ENCODE measurements at regions not wholly inside any gene's neighbourhood (a gene's known extent, or its start where the extent isn't known, plus 50 kb on each side); places are given as distances from the start of the nearest gene placed in this dataset.

DNA sequence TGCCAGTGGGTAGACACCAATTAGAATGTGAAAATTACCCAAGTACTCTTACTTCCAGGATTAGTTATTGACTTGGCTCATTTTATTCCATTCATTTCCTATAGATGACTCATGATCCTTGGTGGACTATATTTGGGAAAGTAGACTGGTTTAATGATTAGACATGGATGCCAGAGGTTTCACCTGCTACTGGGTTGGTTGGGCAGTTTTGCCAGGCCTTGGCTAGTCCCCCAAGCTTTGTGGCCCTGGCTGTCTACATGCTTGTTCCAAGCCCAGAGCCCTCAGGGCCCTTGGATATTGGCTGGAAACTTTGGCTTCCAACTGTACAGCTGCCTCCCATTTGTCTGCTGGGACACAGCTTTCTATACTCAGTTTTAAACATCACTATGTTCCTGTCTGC lies 104.1 kb downstream of the ZFP64 start:
- no peak overlapping the region for H3K4me3 Mint-ChIP-seq (ENCODE audit: low read depth)
- H3K27ac Mint-ChIP-seq, result no peak overlapping the region
- no peaks in the 10 kb centered on the region for H3K27me3 Mint-ChIP-seq
- DNase-seq (ENCODE audit: low spot score, unreplicated experiment), result no peak
- peaks cover 37% of the 10 kb centered on the region for H3K36me3 Mint-ChIP-seq (ENCODE audit: insufficient read depth)
- H3K9me3 Mint-ChIP-seq (ENCODE audit: low read depth), result peaks cover 15% of the 10 kb centered on the region
- peaks cover 9% of the 10 kb centered on the region for H3K4me1 Mint-ChIP-seq (ENCODE audit: low read depth)
- TF ChIP-seq, protein P1, sequence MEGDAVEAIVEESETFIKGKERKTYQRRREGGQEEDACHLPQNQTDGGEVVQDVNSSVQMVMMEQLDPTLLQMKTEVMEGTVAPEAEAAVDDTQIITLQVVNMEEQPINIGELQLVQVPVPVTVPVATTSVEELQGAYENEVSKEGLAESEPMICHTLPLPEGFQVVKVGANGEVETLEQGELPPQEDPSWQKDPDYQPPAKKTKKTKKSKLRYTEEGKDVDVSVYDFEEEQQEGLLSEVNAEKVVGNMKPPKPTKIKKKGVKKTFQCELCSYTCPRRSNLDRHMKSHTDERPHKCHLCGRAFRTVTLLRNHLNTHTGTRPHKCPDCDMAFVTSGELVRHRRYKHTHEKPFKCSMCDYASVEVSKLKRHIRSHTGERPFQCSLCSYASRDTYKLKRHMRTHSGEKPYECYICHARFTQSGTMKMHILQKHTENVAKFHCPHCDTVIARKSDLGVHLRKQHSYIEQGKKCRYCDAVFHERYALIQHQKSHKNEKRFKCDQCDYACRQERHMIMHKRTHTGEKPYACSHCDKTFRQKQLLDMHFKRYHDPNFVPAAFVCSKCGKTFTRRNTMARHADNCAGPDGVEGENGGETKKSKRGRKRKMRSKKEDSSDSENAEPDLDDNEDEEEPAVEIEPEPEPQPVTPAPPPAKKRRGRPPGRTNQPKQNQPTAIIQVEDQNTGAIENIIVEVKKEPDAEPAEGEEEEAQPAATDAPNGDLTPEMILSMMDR (IDR thresholded peaks at IDR 0.05; ENCODE audit: unreplicated experiment), result no peak

DNA sequence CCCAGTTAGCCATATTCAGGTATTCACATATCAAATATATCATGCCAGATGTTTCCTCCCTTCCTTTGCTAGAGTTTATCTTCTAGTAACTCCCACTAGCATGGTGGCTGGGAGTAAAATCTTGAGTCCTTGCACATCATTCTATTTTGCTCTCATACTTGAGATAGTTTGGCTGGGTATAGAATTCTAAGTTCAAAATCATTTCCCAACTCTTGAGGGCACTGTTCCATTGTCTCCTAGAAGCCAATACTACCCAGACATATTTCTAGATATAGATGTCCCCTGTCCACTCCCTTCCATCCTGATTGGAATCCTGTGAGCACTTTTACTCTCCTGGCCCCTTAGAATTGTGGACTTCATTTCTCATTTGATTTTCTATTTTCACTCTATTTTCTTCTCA lies 104.7 kb downstream of the ZFP64 start:
- Mint-ChIP-seq H3K4me3 (ENCODE audit: low read depth) (no peak overlapping the region), H3K4me1 (ENCODE audit: low read depth) (peaks cover 13% of the 10 kb centered on the region), H3K27ac (no peak overlapping the region), H3K36me3 (ENCODE audit: insufficient read depth) (peaks cover 37% of the 10 kb centered on the region), H3K27me3 (no peaks in the 10 kb centered on the region), H3K9me3 (ENCODE audit: low read depth) (peaks cover 15% of the 10 kb centered on the region)
- TF ChIP-seq, protein P1 (IDR thresholded peaks at IDR 0.05; ENCODE audit: unreplicated experiment), result no peak
- DNase-seq (ENCODE audit: low spot score, unreplicated experiment), result no peak

DNA sequence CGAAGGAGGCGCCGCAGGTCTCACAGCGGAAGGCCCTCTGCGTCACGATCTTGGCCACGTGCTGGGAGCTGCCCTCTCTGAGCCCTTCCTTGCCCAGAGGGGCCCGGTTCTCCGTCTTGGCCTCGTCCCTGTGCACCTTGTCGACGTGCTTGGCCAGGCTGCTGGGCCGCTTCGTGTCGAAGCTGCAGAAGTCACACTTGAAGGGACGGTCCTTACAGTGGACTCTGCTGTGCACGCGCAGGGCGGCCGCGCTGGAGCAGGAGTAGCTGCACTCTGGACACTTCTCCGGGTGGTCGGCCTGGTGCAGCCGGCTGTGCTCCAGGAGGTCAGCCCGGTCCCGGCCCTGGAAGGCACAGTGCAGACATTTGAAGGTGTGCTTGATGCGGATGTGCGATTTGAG lies 106.9 kb downstream of the ZFP64 start:
- Mint-ChIP-seq H3K36me3 (ENCODE audit: insufficient read depth) (peaks cover 34% of the 10 kb centered on the region), H3K27me3 (no peaks in the 10 kb centered on the region), H3K9me3 (ENCODE audit: low read depth) (peaks cover 15% of the 10 kb centered on the region), H3K27ac (no peak overlapping the region), H3K4me3 (ENCODE audit: low read depth) (no peak overlapping the region), H3K4me1 (ENCODE audit: low read depth) (peaks cover 13% of the 10 kb centered on the region)
- DNase-seq (ENCODE audit: low spot score, unreplicated experiment), result no peak
- TF ChIP-seq, protein P1 (IDR thresholded peaks at IDR 0.05; ENCODE audit: unreplicated experiment), result no peak

DNA sequence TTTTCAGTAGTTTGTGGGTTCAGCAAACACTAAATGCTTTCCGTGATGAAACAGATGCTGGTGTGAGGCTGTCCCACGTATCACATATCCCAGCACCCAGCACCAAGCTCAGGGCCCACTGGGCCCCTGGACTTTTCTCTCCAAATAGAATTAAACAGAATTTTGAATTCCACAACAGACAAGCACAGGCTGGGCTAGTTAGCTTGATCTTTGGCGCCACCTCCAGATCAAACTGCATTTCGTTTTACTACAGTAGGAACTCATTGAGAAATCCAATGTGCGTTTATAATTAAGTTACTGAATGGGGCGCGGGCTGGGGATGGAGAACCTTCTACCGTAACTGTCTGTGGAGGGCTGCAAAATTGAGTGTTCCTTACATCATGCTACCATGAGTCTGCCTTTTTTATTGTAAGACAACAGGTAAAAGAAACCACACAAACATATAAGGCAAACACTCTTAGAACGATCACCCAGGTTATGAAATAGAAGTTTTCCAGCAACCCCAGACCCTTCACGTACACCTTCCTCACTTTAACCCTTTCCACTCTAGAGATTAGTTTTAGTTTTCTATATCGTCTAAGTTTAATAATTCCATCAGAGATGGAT lies 107.8 kb downstream of the ZFP64 start:
- Mint-ChIP-seq H3K4me3 (ENCODE audit: low read depth) (no peak overlapping the region), H3K36me3 (ENCODE audit: insufficient read depth) (peaks cover 31% of the 10 kb centered on the region)
- peak; percentile 38 for DNase-seq (ENCODE audit: low spot score, unreplicated experiment)

DNA sequence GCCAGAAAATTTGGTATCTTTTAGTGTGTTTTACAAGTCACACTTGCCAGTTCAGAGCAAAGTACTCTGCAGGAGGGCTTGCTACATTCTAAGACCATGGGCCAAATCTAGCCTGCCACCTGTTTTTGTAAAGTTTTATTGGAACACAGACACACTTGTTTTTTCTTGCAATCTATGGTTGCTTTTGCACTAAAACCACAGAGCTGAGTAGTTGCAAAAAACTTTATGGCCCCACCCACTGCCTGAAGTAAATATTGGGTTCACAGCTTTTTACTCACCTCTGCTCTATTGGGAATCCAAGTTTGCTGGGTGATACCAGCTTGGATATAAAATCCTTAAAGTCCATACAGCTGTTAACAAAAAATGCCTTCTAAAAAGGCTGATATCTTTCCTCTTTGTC lies 109.0 kb downstream of the ZFP64 start:
- Mint-ChIP-seq H3K4me1 (ENCODE audit: low read depth) (peaks cover 13% of the 10 kb centered on the region), H3K4me3 (ENCODE audit: low read depth) (no peak overlapping the region), H3K36me3 (ENCODE audit: insufficient read depth) (peaks cover 20% of the 10 kb centered on the region), H3K27me3 (no peaks in the 10 kb centered on the region), H3K9me3 (ENCODE audit: low read depth) (peaks cover 8% of the 10 kb centered on the region), H3K27ac (no peak overlapping the region)
- TF ChIP-seq, protein P1 (IDR thresholded peaks at IDR 0.05; ENCODE audit: unreplicated experiment), result no peak
- DNase-seq (ENCODE audit: low spot score, unreplicated experiment), result no peak

More for the DNA sequence above, 107.8 kb downstream of the ZFP64 start:
- H3K27me3 Mint-ChIP-seq, result no peaks in the 10 kb centered on the region
- H3K27ac Mint-ChIP-seq, result no peak overlapping the region
- H3K4me1 Mint-ChIP-seq (ENCODE audit: low read depth), result peaks cover 13% of the 10 kb centered on the region
- TF ChIP-seq, protein P1 (IDR thresholded peaks at IDR 0.05; ENCODE audit: unreplicated experiment), result peak; percentile 83
- H3K9me3 Mint-ChIP-seq (ENCODE audit: low read depth), result peaks cover 15% of the 10 kb centered on the region
